HCT116 (cell line): ENCODE measurements at regions not wholly inside any gene's neighbourhood (a gene's known extent, or its start where the extent isn't known, plus 50 kb on each side); places are given as distances from the start of the nearest gene placed in this dataset.

Source experiments
- ATAC-seq: fragments of 200-7000 bp; cut with Tn5 transposase; 2 replicates; pipeline ENCODE4 v1.9.1; 2020; ENCODE audit warnings: mild to moderate bottlenecking, moderate library complexity
- BruUV-seq: library from RNA; stranded (reverse); fragments of 400-500 nt; replicated peaks from 2 replicates; lab custom pipeline; 2021; lab: Mats Ljungman, UMichigan
- CTCF ChIA-PET: fragments of 300-600 bp; sonication (Branson Sonifier 250); formaldehyde crosslinking; loops from one replicate; lab custom pipeline; 2021; ENCODE audit warnings: antibody characterized with exemption; lab: Charles Lee
- POLR2A ChIA-PET: fragments of 300-600, 350-600 bp; sonication (Branson Sonifier 250); formaldehyde crosslinking; loops from one replicate; lab custom pipeline; 2021; ENCODE audit warnings: antibody characterized with exemption; lab: Charles Lee
- RAD21 ChIA-PET, 2 experiments: fragments of 300-600 bp; sonication (Branson Sonifier 250); formaldehyde crosslinking; loops; one replicate each; lab custom pipeline; 2023; ENCODE audit warnings: low total read pairs in 2 of 2; ENCODE audit not compliant: uncharacterized antibody in 2 of 2, unreplicated experiment in 2 of 2, low non-redundant PET in 1 of 2; lab: Charles Lee
- DNase-seq: peaks from one replicate; pipeline ENCODE4 v3.0.0-alpha.2; 2010; ENCODE audit warnings: low read depth, low spot score
- H2AFZ ChIP-seq: fragments of 200-600 bp; shearing (Covaris generic), sonication (generic); 2 replicates; pipeline ENCODE4 v1.6.1; 2017; ENCODE audit warnings: low read depth, mixed run types, mixed read lengths, antibody characterized with exemption, low read length; ENCODE audit not compliant: poor library complexity, severe bottlenecking
- H3K27ac ChIP-seq: 2 replicates; pipeline ENCODE4 v1.5.1; 2012; ENCODE audit warnings: low read depth, low read length
- H3K27me3 ChIP-seq: fragments of 200-600 bp; sonication (generic); 2 replicates; pipeline ENCODE4 v1.6.1; 2016; ENCODE audit warnings: mixed run types, low read length, mixed read lengths; ENCODE audit not compliant: insufficient read depth
- H3K36me3 ChIP-seq, 2 experiments: fragments of 200-500 bp in 1 of 2; fragments of 200-600 bp in 1 of 2; sonication (Bioruptor generic) in 1 of 2; sonication (generic) in 1 of 2; 2 replicates each; pipeline versions ENCODE4 v1.5.1 to v1.6.1; 2014 to 2016; ENCODE audit warnings: low read length in 2 of 2, inconsistent platforms in 1 of 2, mixed read lengths in 1 of 2, mixed run types in 1 of 2; ENCODE audit not compliant: insufficient read depth in 2 of 2, control insufficient read depth in 1 of 2
- H3K4me1 ChIP-seq, 2 experiments: fragments of 200-600 bp in 1 of 2; sonication (generic) in 1 of 2; 2 replicates each; pipeline versions ENCODE4 v1.5.1 to v1.6.1; 2012 to 2017; ENCODE audit warnings: low read length in 2 of 2, inconsistent platforms in 1 of 2, mild to moderate bottlenecking in 1 of 2, mixed read lengths in 1 of 2, mixed run types in 1 of 2, moderate library complexity in 1 of 2; ENCODE audit not compliant: insufficient read depth in 2 of 2, control insufficient read depth in 1 of 2
- H3K4me2 ChIP-seq: fragments of 200-600 bp; sonication (generic); 2 replicates; pipeline ENCODE4 v1.6.1; 2017; ENCODE audit warnings: mixed run types, low read length, mixed read lengths
- H3K4me3 ChIP-seq, 2 experiments: fragments of 200-600 bp in 1 of 2; sonication (generic) in 1 of 2; replicated peaks in 1 of 2; 2 replicates each; pipeline ENCODE4 v1.5.1; 2011 to 2016; ENCODE audit warnings: low read length in 2 of 2, control low read depth in 1 of 2, low read depth in 1 of 2, mild to moderate bottlenecking in 1 of 2, mixed read lengths in 1 of 2, mixed run types in 1 of 2
- H3K79me2 ChIP-seq: fragments of 200-600 bp; sonication (generic); 2 replicates; pipeline ENCODE4 v1.6.1; 2017; ENCODE audit warnings: mild to moderate bottlenecking, mixed run types, low read length, moderate library complexity, mixed read lengths; ENCODE audit not compliant: insufficient read depth
- H3K9ac ChIP-seq: fragments of 200-600 bp; sonication (generic); 2 replicates; pipeline ENCODE4 v1.6.1; 2016; ENCODE audit warnings: low read length, mixed read lengths
- H3K9me2 ChIP-seq: fragments of 200-600 bp; sonication (generic), shearing (Covaris generic); 2 replicates; pipeline ENCODE4 v1.6.1; 2017; ENCODE audit warnings: mixed run types, mild to moderate bottlenecking, moderate library complexity; ENCODE audit not compliant: insufficient read depth
- H3K9me3 ChIP-seq, 2 experiments: fragments of 200-500 bp in 1 of 2; fragments of 200-600 bp in 1 of 2; sonication (Bioruptor generic) in 1 of 2; sonication (generic) in 1 of 2; 2 replicates each; pipeline ENCODE4 v1.6.1; 2014 to 2017; ENCODE audit warnings: low read length in 2 of 2, mixed read lengths in 2 of 2, inconsistent platforms in 1 of 2, low read depth in 1 of 2, mild to moderate bottlenecking in 1 of 2, mixed run types in 1 of 2, moderate library complexity in 1 of 2; ENCODE audit not compliant: control insufficient read depth in 1 of 2, insufficient read depth in 1 of 2
- H4K20me1 ChIP-seq: fragments of 200-600 bp; sonication (generic), shearing (Covaris generic); 2 replicates; pipeline ENCODE4 v1.6.1; 2017; ENCODE audit warnings: mixed run types, mild to moderate bottlenecking, moderate library complexity; ENCODE audit not compliant: insufficient read depth
- CEBPB ChIP-seq: IDR thresholded peaks from 2 replicates; pipeline ENCODE4 v1.6.1; 2012; ENCODE audit warnings: low read depth
- ELF1 ChIP-seq: IDR thresholded peaks from 2 replicates; pipeline ENCODE4 v1.6.1; 2012; ENCODE audit warnings: low read depth, borderline replicate concordance
- FOSL1 ChIP-seq: IDR thresholded peaks from 2 replicates; pipeline ENCODE4 v1.6.1; 2012; ENCODE audit warnings: low read depth
- JUND ChIP-seq: IDR thresholded peaks from 2 replicates; pipeline ENCODE4 v1.6.1; 2012
- MAX ChIP-seq: IDR thresholded peaks from 2 replicates; pipeline ENCODE4 v1.6.1; 2012
- POLR2AphosphoS5 ChIP-seq: IDR thresholded peaks from 2 replicates; pipeline ENCODE4 v1.6.1; 2011; ENCODE audit warnings: mild to moderate bottlenecking, low read depth, low read length, moderate library complexity
- RAD21 ChIP-seq: IDR thresholded peaks from 2 replicates; pipeline ENCODE4 v1.6.1; 2012; ENCODE audit warnings: low read depth, mild to moderate bottlenecking
- REST ChIP-seq: IDR thresholded peaks from 2 replicates; pipeline ENCODE4 v1.6.1; 2012; ENCODE audit warnings: low read depth
- TCF7L2 ChIP-seq: IDR thresholded peaks from 2 replicates; pipeline ENCODE4 v1.7.0; 2011; ENCODE audit warnings: borderline replicate concordance, inconsistent platforms; ENCODE audit not compliant: insufficient read depth, insufficient read length; ENCODE audit errors: extremely low read depth
- YY1 ChIP-seq: IDR thresholded peaks from 2 replicates; pipeline ENCODE4 v1.6.1; 2011; ENCODE audit warnings: low read length, low read depth, moderate library complexity, mild to moderate bottlenecking; ENCODE audit not compliant: insufficient replicate concordance; ENCODE audit errors: extremely low read depth
- ZFX ChIP-seq: fragments of 450-650 bp; IDR thresholded peaks from 2 replicates; pipeline ENCODE4 v1.6.1; 2017
- intact Hi-C: fragments of 100-400 bp; cut with micrococcal nuclease; formaldehyde crosslinking; loops from 2 replicates; pipeline ENCODE4 v1.10.0; 2022

DNA sequence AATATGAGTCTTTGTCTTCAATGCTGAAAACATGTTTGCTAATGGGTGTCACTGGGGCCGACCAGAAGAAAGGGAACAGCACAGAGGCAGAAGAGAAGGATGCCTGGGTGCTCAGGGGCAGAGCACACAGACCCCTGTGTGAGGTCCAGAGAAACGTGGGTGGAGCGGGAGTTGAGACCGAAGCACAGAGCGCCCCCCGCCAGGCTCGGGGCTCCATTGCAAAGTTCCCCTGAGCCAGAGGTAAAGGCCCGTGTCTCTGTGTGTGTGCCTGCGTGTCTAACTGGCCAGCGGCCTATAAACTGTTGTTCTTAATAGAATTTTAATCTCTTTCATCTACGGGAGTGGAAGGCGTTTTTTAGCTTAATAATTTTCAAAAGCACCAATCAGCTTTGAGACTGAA lies 343.1 kb downstream of the TEX29 start:
- H3K4me1 ChIP-seq: no peaks in the 10 kb centered on the region
- POLR2A ChIA-PET: no interaction called here
- ATAC-seq (no peak), DNase-seq (no peak)
- no peaks in the 10 kb centered on the region for H3K9me3 ChIP-seq
- no peaks in the 10 kb centered on the region for H4K20me1 ChIP-seq
- H3K4me2 ChIP-seq: no peak overlapping the region
- H2AFZ ChIP-seq: no peak overlapping the region
- intact Hi-C loops: no loop called here
- H3K27ac ChIP-seq: no peak overlapping the region
- TF ChIP-seq ELF1 (no peak), REST (no peak), POLR2AphosphoS5 (no peak), MAX (no peak), JUND (no peak), FOSL1 (no peak), RAD21 (no peak), TCF7L2 (no peak), YY1 (no peak), ZFX (no peak), CEBPB (no peak)
- no TSS peak for BruUV-seq
- H3K36me3 ChIP-seq: no peaks in the 10 kb centered on the region
- H3K27me3 ChIP-seq: peaks cover 22% of the 10 kb centered on the region; the same call in 1 of the 2 replicates
- no peaks in the 10 kb centered on the region for H3K79me2 ChIP-seq
- CTCF ChIA-PET: no interaction called here
- RAD21 ChIA-PET: no interaction called here
- no peaks in the 10 kb centered on the region for H3K9me2 ChIP-seq
- H3K9ac ChIP-seq: no peak overlapping the region
- H3K4me3 ChIP-seq: no peak overlapping the region
